B cell (primary cell): ENCODE measurements at regions not wholly inside any gene's neighbourhood (a gene's known extent, or its start where the extent isn't known, plus 50 kb on each side); places are given as distances from the start of the nearest gene placed in this dataset.

Source experiments
- EZH2 ChIP-seq: IDR thresholded peaks from 2 replicates; pipeline ENCODE4 v1.6.1; 2012; ENCODE audit warnings: borderline replicate concordance, low read depth, mild to moderate bottlenecking, moderate library complexity, low read length; ENCODE audit not compliant: insufficient read depth, poor library complexity, severe bottlenecking
- TF ChIP-seq, protein P1 (sequence below): fragments of 200-600 bp; IDR thresholded peaks from one replicate; pipeline ENCODE4 v1.8.0; 2022; ENCODE audit warnings: antibody characterized with exemption, mild to moderate bottlenecking

GRCh38 chr13:74006666-74007065, 127.5 kb downstream of the KLF12 start:
- TF ChIP-seq, protein P1, sequence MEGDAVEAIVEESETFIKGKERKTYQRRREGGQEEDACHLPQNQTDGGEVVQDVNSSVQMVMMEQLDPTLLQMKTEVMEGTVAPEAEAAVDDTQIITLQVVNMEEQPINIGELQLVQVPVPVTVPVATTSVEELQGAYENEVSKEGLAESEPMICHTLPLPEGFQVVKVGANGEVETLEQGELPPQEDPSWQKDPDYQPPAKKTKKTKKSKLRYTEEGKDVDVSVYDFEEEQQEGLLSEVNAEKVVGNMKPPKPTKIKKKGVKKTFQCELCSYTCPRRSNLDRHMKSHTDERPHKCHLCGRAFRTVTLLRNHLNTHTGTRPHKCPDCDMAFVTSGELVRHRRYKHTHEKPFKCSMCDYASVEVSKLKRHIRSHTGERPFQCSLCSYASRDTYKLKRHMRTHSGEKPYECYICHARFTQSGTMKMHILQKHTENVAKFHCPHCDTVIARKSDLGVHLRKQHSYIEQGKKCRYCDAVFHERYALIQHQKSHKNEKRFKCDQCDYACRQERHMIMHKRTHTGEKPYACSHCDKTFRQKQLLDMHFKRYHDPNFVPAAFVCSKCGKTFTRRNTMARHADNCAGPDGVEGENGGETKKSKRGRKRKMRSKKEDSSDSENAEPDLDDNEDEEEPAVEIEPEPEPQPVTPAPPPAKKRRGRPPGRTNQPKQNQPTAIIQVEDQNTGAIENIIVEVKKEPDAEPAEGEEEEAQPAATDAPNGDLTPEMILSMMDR, result no peak
- no peak for TF ChIP-seq EZH2
